ENCODE measurements at regions not wholly inside any gene's neighbourhood (a gene's known extent, or its start where the extent isn't known, plus 50 kb on each side); places are given as distances from the start of the nearest gene placed in this dataset.

- TF ChIP-seq MAX (IDR thresholded peaks at IDR 0.05) (no peak), CTCF (IDR thresholded peaks at IDR 0.05; ENCODE audit: control extremely low read depth in 1 of 3, insufficient read depth in 1 of 3, low read depth in 1 of 3, low read length in 3 of 3) (no peak), MAFK (IDR thresholded peaks at IDR 0.05; ENCODE audit: low read depth, low read length) (no peak), EZH2 (IDR thresholded peaks at IDR 0.05; ENCODE audit: low read depth, low read length, severe bottlenecking) (no peak), TEAD4 (IDR thresholded peaks at IDR 0.05; ENCODE audit: low read depth, low read length) (no peak), RBBP5 (IDR thresholded peaks at IDR 0.05; ENCODE audit: borderline replicate concordance, low read depth, low read length) (no peak), KDM1A (IDR thresholded peaks at IDR 0.05; ENCODE audit: borderline replicate concordance, low read length) (no peak), SIN3A (conservative IDR thresholded peaks at IDR 0.05 in 1 of 2, IDR thresholded peaks at IDR 0.05 in 1 of 2; ENCODE audit: low read depth in 1 of 2, low read length in 2 of 2) (no peak), SRF (IDR thresholded peaks at IDR 0.05; ENCODE audit: low read depth, low read length) (no peak), CHD2 (IDR thresholded peaks at IDR 0.05; ENCODE audit: low read length) (no peak), RAD21 (IDR thresholded peaks at IDR 0.05 in 1 of 2, conservative IDR thresholded peaks at IDR 0.05 in 1 of 2; ENCODE audit: low read depth in 2 of 2, low read length in 2 of 2) (no peak), SP1 (IDR thresholded peaks at IDR 0.05; ENCODE audit: low read depth, low read length) (no peak), POLR2AphosphoS5 (IDR thresholded peaks at IDR 0.05; ENCODE audit: low read depth, low read length) (no peak), HDAC2 (IDR thresholded peaks at IDR 0.05; ENCODE audit: borderline replicate concordance in 1 of 2, low read depth in 2 of 2, low read length in 2 of 2) (no peak)
Observed at GRCh38 chr3:124282751-124283651, 291.1 kb upstream of the ROPN1 start.
